DOHH2 (cell line): ENCODE measurements at regions not wholly inside any gene's neighbourhood (a gene's known extent, or its start where the extent isn't known, plus 50 kb on each side); places are given as distances from the start of the nearest gene placed in this dataset.

Experiments used
- H3F3A ChIP-seq: fragments of 200-600 bp; sonication (generic), shearing (Covaris generic); 2 replicates; pipeline ENCODE4 v1.6.0; 2016; ENCODE audit warnings: antibody characterized with exemption, mild to moderate bottlenecking; ENCODE audit not compliant: control insufficient read depth, insufficient read depth
- H3K27ac ChIP-seq: fragments of 200-600 bp; sonication (generic); 2 replicates; pipeline ENCODE4 v1.5.1; 2014; ENCODE audit warnings: low read depth, mild to moderate bottlenecking, low read length, moderate library complexity
- H3K27me3 ChIP-seq: fragments of 200-600 bp; sonication (generic); 2 replicates; pipeline ENCODE4 v1.6.1; 2014; ENCODE audit warnings: mild to moderate bottlenecking, low read length, mixed read lengths; ENCODE audit not compliant: control insufficient read depth
- H3K36me3 ChIP-seq: fragments of 200-600 bp; sonication (generic); 2 replicates; pipeline ENCODE4 v1.6.1; 2014; ENCODE audit warnings: mild to moderate bottlenecking, low read length, moderate library complexity, mixed read lengths; ENCODE audit not compliant: control insufficient read depth
- H3K4me1 ChIP-seq: fragments of 200-600 bp; sonication (generic); 2 replicates; pipeline ENCODE4 v1.6.1; 2014; ENCODE audit warnings: mild to moderate bottlenecking, low read length, mixed read lengths; ENCODE audit not compliant: control insufficient read depth
- H3K4me2 ChIP-seq: fragments of 200-600 bp; sonication (generic); 2 replicates; pipeline ENCODE4 v1.6.0; 2014; ENCODE audit warnings: mild to moderate bottlenecking, low read length, moderate library complexity
- H3K4me3 ChIP-seq: fragments of 200-600 bp; sonication (generic); 2 replicates; pipeline ENCODE4 v1.5.1; 2014; ENCODE audit warnings: mild to moderate bottlenecking, low read length, mixed read lengths
- H3K79me2 ChIP-seq: fragments of 200-600 bp; sonication (generic); 2 replicates; pipeline ENCODE4 v1.6.1; 2014; ENCODE audit warnings: mild to moderate bottlenecking, low read length, mixed read lengths; ENCODE audit not compliant: control insufficient read depth
- H3K9me2 ChIP-seq: fragments of 200-600 bp; sonication (generic); replicated peaks from 2 replicates; pipeline ENCODE4 v1.6.1; 2014; ENCODE audit warnings: mild to moderate bottlenecking, low read length, mixed read lengths; ENCODE audit not compliant: control insufficient read depth
- H3K9me3 ChIP-seq: fragments of 200-600 bp; sonication (generic); 2 replicates; pipeline ENCODE4 v1.6.1; 2014; ENCODE audit warnings: antibody characterized with exemption, low read length, mixed read lengths; ENCODE audit not compliant: control insufficient read depth, insufficient read depth
- H4K20me1 ChIP-seq: fragments of 200-600 bp; sonication (generic); 2 replicates; pipeline ENCODE4 v1.6.0; 2014; ENCODE audit warnings: low read depth, mild to moderate bottlenecking, antibody characterized with exemption, low read length, moderate library complexity; ENCODE audit not compliant: control insufficient read depth, insufficient read depth
- CTCF ChIP-seq: fragments of 200-600 bp; sonication (generic); IDR thresholded peaks from one replicate; pipeline ENCODE4 v1.5.1; 2014; ENCODE audit warnings: antibody characterized with exemption, mild to moderate bottlenecking, low read depth, low read length; ENCODE audit not compliant: poor library complexity, severe bottlenecking
- EZH2phosphoT487 ChIP-seq: fragments of 200-600 bp; sonication (generic); IDR thresholded peaks from 2 replicates; pipeline ENCODE4 v1.6.1; 2017; ENCODE audit warnings: borderline replicate concordance, mild to moderate bottlenecking, antibody characterized with exemption, low read length, moderate library complexity, mixed read lengths

GRCh38 chr9:105835721-105836120, 141.4 kb downstream of the TMEM38B start:
- Histone ChIP-seq H3K27ac (no peak overlapping the region), H3K4me2 (no peak overlapping the region), H3K36me3 (no peaks in the 10 kb centered on the region), H3F3A (no peaks in the 10 kb centered on the region), H3K9me2 (no peaks in the 10 kb centered on the region), H3K79me2 (no peaks in the 10 kb centered on the region), H4K20me1 (no peaks in the 10 kb centered on the region), H3K4me1 (no peaks in the 10 kb centered on the region), H3K9me3 (no peaks in the 10 kb centered on the region), H3K4me3 (no peak overlapping the region), H3K27me3 (no peaks in the 10 kb centered on the region)
- TF ChIP-seq CTCF = no peak
- no peak for TF ChIP-seq EZH2phosphoT487

GRCh38 chr9:105836936-105837660, 142.8 kb downstream of the TMEM38B start:
- H3K9me3 ChIP-seq = no peaks in the 10 kb centered on the region
- TF ChIP-seq CTCF = no peak
- H3K4me2 ChIP-seq = no peak overlapping the region
- H3K4me1 ChIP-seq = no peaks in the 10 kb centered on the region
- H3K4me3 ChIP-seq = no peak overlapping the region
- H4K20me1 ChIP-seq = no peaks in the 10 kb centered on the region
- no peaks in the 10 kb centered on the region for H3K79me2 ChIP-seq
- H3K27ac ChIP-seq = no peak overlapping the region
- H3F3A ChIP-seq = no peaks in the 10 kb centered on the region
- no peaks in the 10 kb centered on the region for H3K36me3 ChIP-seq
- H3K27me3 ChIP-seq = no peaks in the 10 kb centered on the region
- H3K9me2 ChIP-seq = no peaks in the 10 kb centered on the region

- Histone ChIP-seq H3K27ac (no peak overlapping the region), H3K36me3 (no peaks in the 10 kb centered on the region), H3K79me2 (no peaks in the 10 kb centered on the region), H3F3A (no peaks in the 10 kb centered on the region), H3K9me3 (no peaks in the 10 kb centered on the region), H3K27me3 (no peaks in the 10 kb centered on the region), H3K4me3 (no peak overlapping the region), H3K9me2 (no peaks in the 10 kb centered on the region), H3K4me2 (no peak overlapping the region), H3K4me1 (no peaks in the 10 kb centered on the region), H4K20me1 (no peaks in the 10 kb centered on the region)
- TF ChIP-seq EZH2phosphoT487 (no peak), CTCF (no peak)
Measured at GRCh38 chr9:105841562-105841961, 147.2 kb downstream of the TMEM38B start.
